ENCODE measurements at regions not wholly inside any gene's neighbourhood (a gene's known extent, or its start where the extent isn't known, plus 50 kb on each side); places are given as distances from the start of the nearest gene placed in this dataset.
A peak's percentile ranks its signal among the peaks of the same experiment; 100 is the strongest.

DNA sequence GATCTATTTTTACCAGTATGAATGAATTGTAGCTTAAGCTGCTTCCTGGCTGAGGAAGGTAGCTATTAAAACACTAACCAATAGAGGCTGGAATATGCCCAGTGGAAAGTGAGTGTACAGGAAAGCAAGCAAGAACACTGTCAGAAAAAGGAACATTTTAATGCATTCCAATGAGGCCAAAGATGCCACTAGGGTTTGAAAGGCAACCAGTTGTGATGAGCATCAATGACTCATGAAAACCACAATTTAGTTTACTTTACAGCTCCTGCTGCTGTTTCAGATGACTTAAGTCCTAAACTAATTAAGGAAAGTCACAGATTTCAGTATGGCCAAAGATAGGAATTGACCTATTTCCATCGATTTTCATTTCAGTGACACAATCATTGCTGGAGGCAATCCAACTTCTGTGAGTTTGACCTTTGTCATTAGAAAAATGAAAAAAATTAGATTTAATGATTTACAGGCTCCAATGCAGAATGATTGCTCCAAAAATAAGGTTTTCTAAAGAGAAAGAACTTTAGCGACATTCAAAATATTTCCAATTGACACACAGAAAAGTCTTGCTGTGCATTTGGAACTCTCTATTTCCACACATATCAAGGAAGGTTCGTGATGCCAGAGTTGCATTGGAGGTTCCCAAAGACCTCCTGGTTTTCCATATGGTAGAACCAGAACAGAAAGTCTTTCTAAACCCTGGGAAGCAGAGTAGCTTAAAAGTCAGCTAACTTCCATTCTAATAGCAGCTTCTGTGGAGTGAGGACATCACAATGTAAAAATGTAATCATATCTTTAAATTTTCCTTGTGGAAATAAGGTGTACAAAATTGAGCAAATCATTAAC is 103.0 kb downstream of the SUCNR1 start:
- H3K4me1 ChIP-seq, result peaks cover 0 to 15% (median 4%) of the 10 kb centered on the region in 4 donors
- WGBS, 2 donors, result 60 to 68% methylated on average over 3 of the region's 3 CpGs
- TF ChIP-seq POLR2A (IDR thresholded peaks at IDR 0.05) (no peak), CTCF (IDR thresholded peaks at IDR 0.05) (no peak), POLR2AphosphoS5 (IDR thresholded peaks at IDR 0.05) (no peak)
- no peaks in the 10 kb centered on the region for H3K36me3 ChIP-seq
- no peak overlapping the region for H3K4me3 ChIP-seq
- intact Hi-C loops (cut with DNase I), result no loop called here
- peak overlapping the region in 1 of 4 donors; percentile 20 for H3K27ac ChIP-seq
- H3K27me3 ChIP-seq, result no peaks in the 10 kb centered on the region
- H3K9me3 ChIP-seq, result no peaks in the 10 kb centered on the region
- DNase-seq, result no peak

DNA sequence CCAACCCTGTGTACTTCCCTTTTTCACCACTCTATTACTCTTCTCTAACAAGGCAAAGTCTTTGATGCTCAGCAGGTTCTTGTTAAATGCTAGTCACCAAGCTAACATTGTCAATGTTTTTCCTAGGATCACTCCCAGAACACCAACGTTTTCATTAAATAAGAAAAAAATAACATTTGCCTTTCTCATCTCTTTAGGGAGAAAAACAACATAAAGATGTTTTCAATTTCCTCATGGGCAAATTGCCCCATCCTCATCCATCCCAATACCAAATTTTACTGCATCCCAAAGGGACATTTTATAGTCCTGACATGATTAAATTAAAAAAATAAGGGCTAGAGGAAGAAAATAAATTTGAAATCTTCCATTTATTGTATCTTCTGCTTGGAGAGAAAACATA is 106.5 kb downstream of the SUCNR1 start:
- Histone ChIP-seq H3K4me1 (peaks cover 0 to 9% (median 4%) of the 10 kb centered on the region in 4 donors), H3K27me3 (no peaks in the 10 kb centered on the region), H3K36me3 (no peaks in the 10 kb centered on the region), H3K27ac (no peak overlapping the region), H3K9me3 (no peaks in the 10 kb centered on the region), H3K4me3 (no peak overlapping the region)
- intact Hi-C loops (cut with DNase I), result no loop called here
- TF ChIP-seq POLR2A (IDR thresholded peaks at IDR 0.05) (no peak), CTCF (IDR thresholded peaks at IDR 0.05) (no peak), EP300 (IDR thresholded peaks at IDR 0.05) (no peak), POLR2AphosphoS5 (IDR thresholded peaks at IDR 0.05) (no peak)
- no peak for DNase-seq
- WGBS, 2 donors, result 22 to 37% methylated on average over 1 of the region's 1 CpG

- H3K9me3 ChIP-seq, result no peaks in the 10 kb centered on the region
- H3K27me3 ChIP-seq, result no peaks in the 10 kb centered on the region
- 95 to 97% methylated on average over 7 of the region's 7 CpGs for WGBS, 2 donors
- DNase-seq, result no peak
- intact Hi-C loops (cut with DNase I), result no loop called here
- TF ChIP-seq EP300 (IDR thresholded peaks at IDR 0.05), result no peak
- no peak for TF ChIP-seq CTCF (IDR thresholded peaks at IDR 0.05)
- H3K36me3 ChIP-seq, result no peaks in the 10 kb centered on the region
- H3K4me3 ChIP-seq, result no peak overlapping the region
- H3K4me1 ChIP-seq, result no peaks in the 10 kb centered on the region
- H3K27ac ChIP-seq, result no peak overlapping the region
Observed at GRCh38 chr3:151983538-151983937, 110.1 kb downstream of the SUCNR1 start.

GRCh38 chr3:151985787-151986430 is 112.5 kb downstream of the SUCNR1 start:
- Histone ChIP-seq H3K4me1 (no peaks in the 10 kb centered on the region), H3K27ac (no peak overlapping the region), H3K27me3 (no peaks in the 10 kb centered on the region), H3K9me3 (no peaks in the 10 kb centered on the region), H3K4me3 (no peak overlapping the region), H3K36me3 (no peaks in the 10 kb centered on the region)
- intact Hi-C loops (cut with DNase I), result no loop called here
- no peak for DNase-seq
- TF ChIP-seq CTCF (IDR thresholded peaks at IDR 0.05), result no peak
- TF ChIP-seq POLR2A (IDR thresholded peaks at IDR 0.05), result no peak
- TF ChIP-seq EP300 (IDR thresholded peaks at IDR 0.05), result no peak
- TF ChIP-seq POLR2AphosphoS5 (IDR thresholded peaks at IDR 0.05), result no peak
- WGBS, 2 donors, result 22 to 72% methylated on average over 2 of the region's 2 CpGs
